K562 (cell line): ENCODE measurements at regions not wholly inside any gene's neighbourhood (a gene's known extent, or its start where the extent isn't known, plus 50 kb on each side); places are given as distances from the start of the nearest gene placed in this dataset.

Experiments
- CREBBP ChIP-seq: IDR thresholded peaks from one replicate; pipeline ENCODE4 v1.6.1; 2012; ENCODE audit warnings: low read depth, mild to moderate bottlenecking, control low read depth, inconsistent platforms, low read length
- ETV1 ChIP-seq: fragments of 450-650 bp; conservative IDR thresholded peaks from 2 replicates; pipeline ENCODE4 v1.6.1; 2016; ENCODE audit warnings: missing genetic modification characterization, control low read depth, low read depth, missing compliant biosample characterization
- ETV6 ChIP-seq, 3 experiments: fragments of 150-350 bp in 1 of 3; sonication (generic) in 1 of 3; formaldehyde crosslinking in 1 of 3; IDR thresholded peaks; 2 replicates each; pipeline versions ENCODE4 v1.6.1 to v1.8.0; 2014 to 2022; ENCODE audit warnings: borderline replicate concordance in 2 of 3, low read depth in 2 of 3, antibody characterized with exemption in 1 of 3, low read length in 1 of 3, mild to moderate bottlenecking in 1 of 3, missing genetic modification reagents in 1 of 3
- FOXK2 ChIP-seq, 2 experiments: fragments of 450-650 bp; IDR thresholded peaks in 1 of 2; conservative IDR thresholded peaks in 1 of 2; 2 replicates each; pipeline ENCODE4 v1.6.1; 2016; ENCODE audit warnings: low read depth in 2 of 2, mild to moderate bottlenecking in 1 of 2
- HDAC8 ChIP-seq: fragments of 450-650 bp; IDR thresholded peaks from 2 replicates; pipeline ENCODE4 v1.6.1; 2016; ENCODE audit warnings: mild to moderate bottlenecking, missing genetic modification characterization, moderate library complexity, missing compliant biosample characterization
- MAFG ChIP-seq: fragments of 450-650 bp; conservative IDR thresholded peaks from 2 replicates; pipeline ENCODE4 v1.6.1; 2016; ENCODE audit warnings: missing genetic modification characterization, missing compliant biosample characterization
- MAZ ChIP-seq, 2 experiments: fragments of 450-650 bp in 1 of 2; sonication (generic) in 1 of 2; formaldehyde crosslinking; IDR thresholded peaks in 1 of 2; conservative IDR thresholded peaks in 1 of 2; 2 replicates each; pipeline versions ENCODE4 v1.4.0 to v1.5.0; 2020; ENCODE audit warnings: mild to moderate bottlenecking in 1 of 2, missing genetic modification reagents in 1 of 2
- MCM5 ChIP-seq: fragments of 450-650 bp; IDR thresholded peaks from 2 replicates; pipeline ENCODE4 v1.6.1; 2016; ENCODE audit warnings: low read depth
- NFIX ChIP-seq: fragments of 250-450 bp; sonication (Bioruptor Pico); IDR thresholded peaks from 2 replicates; pipeline ENCODE4 v1.4.0; 2020; ENCODE audit warnings: low read depth, mild to moderate bottlenecking, moderate library complexity
- RBFOX2 ChIP-seq: fragments of 200-400 bp; formaldehyde crosslinking; IDR thresholded peaks from 2 replicates; pipeline ENCODE4 v1.6.1; 2017; ENCODE audit warnings: low read depth, mild to moderate bottlenecking, low read length, moderate library complexity
- RCOR1 ChIP-seq, 2 experiments: IDR thresholded peaks; 2 replicates each; pipeline ENCODE4 v1.6.1; 2012; ENCODE audit warnings: low read depth in 2 of 2, low read length in 2 of 2, borderline replicate concordance in 1 of 2, improper control_type of control experiment in 1 of 2
- RFX5 ChIP-seq: IDR thresholded peaks from 2 replicates; pipeline ENCODE4 v1.6.1; 2011; ENCODE audit warnings: low read depth, mild to moderate bottlenecking, improper control_type of control experiment, low read length
- TAF9B ChIP-seq: fragments of 450-650 bp; IDR thresholded peaks from 2 replicates; pipeline ENCODE4 v1.6.1; 2018; ENCODE audit warnings: mild to moderate bottlenecking; ENCODE audit not compliant: partially characterized antibody
- TEAD2 ChIP-seq: fragments of 450-650 bp; IDR thresholded peaks from 2 replicates; pipeline ENCODE4 v1.6.1; 2016; ENCODE audit warnings: missing genetic modification characterization, control low read depth, missing compliant biosample characterization
- YY1 ChIP-seq, 3 experiments: IDR thresholded peaks; 2 replicates each; pipeline ENCODE4 v1.6.1; 2011; ENCODE audit warnings: low read length in 2 of 3, mild to moderate bottlenecking in 2 of 3, moderate library complexity in 2 of 3, borderline replicate concordance in 1 of 3, control low read depth in 1 of 3, low read depth in 1 of 3; ENCODE audit not compliant: insufficient read depth in 3 of 3, insufficient replicate concordance in 2 of 3, control insufficient read depth in 1 of 3, insufficient read length in 1 of 3; ENCODE audit errors: extremely low read depth in 1 of 3
- ZBTB1 ChIP-seq: sonication (generic); formaldehyde crosslinking; IDR thresholded peaks from 2 replicates; pipeline ENCODE4 v1.8.1; 2023; ENCODE audit warnings: missing genetic modification reagents, low read depth, mild to moderate bottlenecking, borderline replicate concordance
- TF ChIP-seq, protein P1 (sequence below): fragments of 450-650 bp; IDR thresholded peaks from 2 replicates; pipeline ENCODE4 v1.6.1; 2016; ENCODE audit warnings: missing biosample characterization, missing genetic modification characterization
- TF ChIP-seq, protein P2 (sequence below): sonication (generic); formaldehyde crosslinking; IDR thresholded peaks from 2 replicates; pipeline ENCODE4 v1.4.0; 2020; ENCODE audit warnings: mild to moderate bottlenecking, missing genetic modification reagents
- TF ChIP-seq, protein P3 (sequence below): fragments of 450-650 bp; formaldehyde crosslinking; IDR thresholded peaks from 2 replicates; pipeline ENCODE4 v1.4.0; 2020; ENCODE audit warnings: mild to moderate bottlenecking, moderate library complexity
- TF ChIP-seq, protein P4 (sequence below): fragments of 450-650 bp; formaldehyde crosslinking; IDR thresholded peaks from 2 replicates; pipeline ENCODE4 v1.4.0; 2020; ENCODE audit warnings: mild to moderate bottlenecking, moderate library complexity
- TF ChIP-seq, protein P5 (sequence below): fragments of 250-450 bp; sonication (Bioruptor Pico); IDR thresholded peaks from 2 replicates; pipeline ENCODE4 v1.8.0; 2021; ENCODE audit warnings: moderate library complexity, mild to moderate bottlenecking, inconsistent platforms

DNA sequence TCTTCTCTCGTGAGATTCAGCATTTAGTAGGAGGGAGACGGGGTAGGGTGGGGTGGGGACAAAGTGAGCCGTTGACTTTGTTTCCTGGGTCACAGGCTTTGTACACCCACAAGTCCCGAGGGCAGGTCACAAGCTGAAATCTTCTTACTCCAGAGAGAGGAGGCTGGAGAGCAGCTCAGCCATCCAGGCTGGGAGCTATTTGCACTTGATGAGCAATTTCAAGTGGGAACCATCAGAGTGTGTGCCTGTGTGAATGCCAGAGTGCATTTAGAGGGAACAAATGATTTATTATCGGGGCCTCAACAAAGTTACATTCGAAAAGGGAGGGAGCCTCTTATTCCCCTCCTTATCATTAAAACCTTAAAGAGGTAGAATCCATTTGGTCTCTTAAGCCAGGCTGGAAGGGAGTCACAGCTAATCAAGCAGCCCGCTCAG lies 155.7 kb upstream of the JARID2 start (continued):
- TF ChIP-seq, protein P1, sequence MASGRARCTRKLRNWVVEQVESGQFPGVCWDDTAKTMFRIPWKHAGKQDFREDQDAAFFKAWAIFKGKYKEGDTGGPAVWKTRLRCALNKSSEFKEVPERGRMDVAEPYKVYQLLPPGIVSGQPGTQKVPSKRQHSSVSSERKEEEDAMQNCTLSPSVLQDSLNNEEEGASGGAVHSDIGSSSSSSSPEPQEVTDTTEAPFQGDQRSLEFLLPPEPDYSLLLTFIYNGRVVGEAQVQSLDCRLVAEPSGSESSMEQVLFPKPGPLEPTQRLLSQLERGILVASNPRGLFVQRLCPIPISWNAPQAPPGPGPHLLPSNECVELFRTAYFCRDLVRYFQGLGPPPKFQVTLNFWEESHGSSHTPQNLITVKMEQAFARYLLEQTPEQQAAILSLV, result no peak
- TF ChIP-seq FOXK2 (conservative IDR thresholded peaks at IDR 0.05 in 1 of 2, IDR thresholded peaks at IDR 0.05 in 1 of 2; ENCODE audit: low read depth in 2 of 2) (no peak), RFX5 (no peak), ETV6 (IDR thresholded peaks at IDR 0.05; ENCODE audit: borderline replicate concordance in 1 of 2, low read depth in 2 of 2, low read length in 1 of 2) (no peak), ETV6 (CRISPR knock-in tag; IDR thresholded peaks at IDR 0.05; ENCODE audit: borderline replicate concordance) (no peak), ZBTB1 (no peak), YY1 (IDR thresholded peaks at IDR 0.05; ENCODE audit: borderline replicate concordance in 1 of 3, control insufficient read depth in 1 of 3, extremely low read depth in 1 of 3, insufficient read depth in 3 of 3, insufficient read length in 1 of 3, insufficient replicate concordance in 2 of 3, low read depth in 1 of 3, low read length in 2 of 3) (peak in 1 of 3 experiments; percentile 58), TAF9B (peak; percentile 37), RBFOX2 (peak; percentile 63), NFIX (CRISPR knock-in tag) (no peak), MAFG (tag) (no peak), CREBBP (no peak), ETV1 (tag) (peak; percentile 39; the same call in 1 of the 2 replicates), MAZ (CRISPR knock-in tag; conservative IDR thresholded peaks at IDR 0.05 in 1 of 2, IDR thresholded peaks at IDR 0.05 in 1 of 2) (no peak; a peak in 1 of 4 replicates), MCM5 (no peak), HDAC8 (tag) (no peak), TEAD2 (tag) (0 out of 2 replicates have a peak, but pooled peaks have one; percentile 7), RCOR1 (IDR thresholded peaks at IDR 0.05; ENCODE audit: borderline replicate concordance in 1 of 2, low read depth in 2 of 2, low read length in 2 of 2) (peak in 1 of 2 experiments; percentile 58; a peak in 2 of 4 replicates)
- TF ChIP-seq, protein P2, sequence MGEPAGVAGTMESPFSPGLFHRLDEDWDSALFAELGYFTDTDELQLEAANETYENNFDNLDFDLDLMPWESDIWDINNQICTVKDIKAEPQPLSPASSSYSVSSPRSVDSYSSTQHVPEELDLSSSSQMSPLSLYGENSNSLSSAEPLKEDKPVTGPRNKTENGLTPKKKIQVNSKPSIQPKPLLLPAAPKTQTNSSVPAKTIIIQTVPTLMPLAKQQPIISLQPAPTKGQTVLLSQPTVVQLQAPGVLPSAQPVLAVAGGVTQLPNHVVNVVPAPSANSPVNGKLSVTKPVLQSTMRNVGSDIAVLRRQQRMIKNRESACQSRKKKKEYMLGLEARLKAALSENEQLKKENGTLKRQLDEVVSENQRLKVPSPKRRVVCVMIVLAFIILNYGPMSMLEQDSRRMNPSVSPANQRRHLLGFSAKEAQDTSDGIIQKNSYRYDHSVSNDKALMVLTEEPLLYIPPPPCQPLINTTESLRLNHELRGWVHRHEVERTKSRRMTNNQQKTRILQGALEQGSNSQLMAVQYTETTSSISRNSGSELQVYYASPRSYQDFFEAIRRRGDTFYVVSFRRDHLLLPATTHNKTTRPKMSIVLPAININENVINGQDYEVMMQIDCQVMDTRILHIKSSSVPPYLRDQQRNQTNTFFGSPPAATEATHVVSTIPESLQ, result no peak
- TF ChIP-seq, protein P3, sequence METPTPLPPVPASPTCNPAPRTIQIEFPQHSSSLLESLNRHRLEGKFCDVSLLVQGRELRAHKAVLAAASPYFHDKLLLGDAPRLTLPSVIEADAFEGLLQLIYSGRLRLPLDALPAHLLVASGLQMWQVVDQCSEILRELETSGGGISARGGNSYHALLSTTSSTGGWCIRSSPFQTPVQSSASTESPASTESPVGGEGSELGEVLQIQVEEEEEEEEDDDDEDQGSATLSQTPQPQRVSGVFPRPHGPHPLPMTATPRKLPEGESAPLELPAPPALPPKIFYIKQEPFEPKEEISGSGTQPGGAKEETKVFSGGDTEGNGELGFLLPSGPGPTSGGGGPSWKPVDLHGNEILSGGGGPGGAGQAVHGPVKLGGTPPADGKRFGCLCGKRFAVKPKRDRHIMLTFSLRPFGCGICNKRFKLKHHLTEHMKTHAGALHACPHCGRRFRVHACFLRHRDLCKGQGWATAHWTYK (CRISPR knock-in tag), result no peak
- TF ChIP-seq, protein P4, sequence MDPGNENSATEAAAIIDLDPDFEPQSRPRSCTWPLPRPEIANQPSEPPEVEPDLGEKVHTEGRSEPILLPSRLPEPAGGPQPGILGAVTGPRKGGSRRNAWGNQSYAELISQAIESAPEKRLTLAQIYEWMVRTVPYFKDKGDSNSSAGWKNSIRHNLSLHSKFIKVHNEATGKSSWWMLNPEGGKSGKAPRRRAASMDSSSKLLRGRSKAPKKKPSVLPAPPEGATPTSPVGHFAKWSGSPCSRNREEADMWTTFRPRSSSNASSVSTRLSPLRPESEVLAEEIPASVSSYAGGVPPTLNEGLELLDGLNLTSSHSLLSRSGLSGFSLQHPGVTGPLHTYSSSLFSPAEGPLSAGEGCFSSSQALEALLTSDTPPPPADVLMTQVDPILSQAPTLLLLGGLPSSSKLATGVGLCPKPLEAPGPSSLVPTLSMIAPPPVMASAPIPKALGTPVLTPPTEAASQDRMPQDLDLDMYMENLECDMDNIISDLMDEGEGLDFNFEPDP (CRISPR knock-in tag), result no peak
- TF ChIP-seq, protein P5, sequence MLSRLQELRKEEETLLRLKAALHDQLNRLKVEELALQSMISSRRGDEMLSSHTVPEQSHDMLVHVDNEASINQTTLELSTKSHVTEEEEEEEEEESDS (CRISPR knock-in tag), result no peak
